H9 (cell line): ENCODE measurements at regions not wholly inside any gene's neighbourhood (a gene's known extent, or its start where the extent isn't known, plus 50 kb on each side); places are given as distances from the start of the nearest gene placed in this dataset.

ENCODE experiments used
- DNase-seq: peaks from one replicate; pipeline ENCODE4 v3.0.0-alpha.2; 2017
- H2AFZ ChIP-seq: one replicate; pipeline ENCODE4 v1.6.1; 2013; ENCODE audit warnings: mild to moderate bottlenecking, low read length, control low read depth, moderate library complexity
- H2AK5ac ChIP-seq: 2 replicates; pipeline ENCODE4 v1.6.1; 2013; ENCODE audit warnings: low read length, control low read depth, mixed read lengths; ENCODE audit not compliant: insufficient read length
- H2BK120ac ChIP-seq: one replicate; pipeline ENCODE4 v1.6.1; 2013; ENCODE audit warnings: low read depth, mild to moderate bottlenecking, low read length, control low read depth, inconsistent platforms; ENCODE audit not compliant: poor library complexity, severe bottlenecking
- H2BK12ac ChIP-seq: 2 replicates; pipeline ENCODE4 v1.6.1; 2013; ENCODE audit warnings: low read length, control low read depth, mixed read lengths, low read depth; ENCODE audit not compliant: insufficient read length
- H2BK15ac ChIP-seq: 2 replicates; pipeline ENCODE4 v1.6.1; 2013; ENCODE audit warnings: low read depth, low read length, control low read depth
- H2BK20ac ChIP-seq: one replicate; pipeline ENCODE4 v1.6.1; 2013; ENCODE audit warnings: low read depth, mild to moderate bottlenecking, low read length, control low read depth, inconsistent platforms; ENCODE audit not compliant: poor library complexity, severe bottlenecking
- H2BK5ac ChIP-seq: 2 replicates; pipeline ENCODE4 v1.6.1; 2013; ENCODE audit warnings: low read length, control low read depth, mixed read lengths; ENCODE audit not compliant: insufficient read length
- H3K14ac ChIP-seq: 2 replicates; pipeline ENCODE4 v1.6.1; 2013; ENCODE audit warnings: low read length, control low read depth; ENCODE audit not compliant: insufficient read depth
- H3K18ac ChIP-seq: 2 replicates; pipeline ENCODE4 v1.6.1; 2013; ENCODE audit warnings: low read depth, mild to moderate bottlenecking, mixed read lengths, low read length, control low read depth; ENCODE audit not compliant: insufficient read length
- H3K23ac ChIP-seq: 2 replicates; pipeline ENCODE4 v1.6.1; 2013; ENCODE audit warnings: low read length, control low read depth, mixed read lengths, low read depth; ENCODE audit not compliant: insufficient read length
- H3K23me2 ChIP-seq: 2 replicates; pipeline ENCODE4 v1.6.1; 2013; ENCODE audit warnings: low read depth, mild to moderate bottlenecking, mixed read lengths, low read length, control low read depth; ENCODE audit not compliant: insufficient read length, poor library complexity, severe bottlenecking
- H3K27ac ChIP-seq: 2 replicates; pipeline ENCODE4 v1.5.1; 2013; ENCODE audit warnings: low read length, control low read depth, mixed read lengths, low read depth; ENCODE audit not compliant: insufficient read length
- H3K27me3 ChIP-seq: 2 replicates; pipeline ENCODE4 v1.6.1; 2013; ENCODE audit warnings: low read length, control low read depth, inconsistent platforms; ENCODE audit not compliant: insufficient read depth
- H3K4ac ChIP-seq: 2 replicates; pipeline ENCODE4 v1.6.1; 2013; ENCODE audit warnings: low read depth, mild to moderate bottlenecking, control low read depth, inconsistent platforms, low read length, moderate library complexity
- H3K4me1 ChIP-seq: 2 replicates; pipeline ENCODE4 v1.6.1; 2013; ENCODE audit warnings: low read length, control low read depth, inconsistent platforms; ENCODE audit not compliant: insufficient read depth
- H3K4me2 ChIP-seq: 2 replicates; pipeline ENCODE4 v1.6.1; 2013; ENCODE audit warnings: low read length, control low read depth, mixed read lengths; ENCODE audit not compliant: insufficient read length, insufficient read depth
- H3K56ac ChIP-seq: 2 replicates; pipeline ENCODE4 v1.6.1; 2013; ENCODE audit warnings: low read depth, mild to moderate bottlenecking, mixed read lengths, low read length, control low read depth; ENCODE audit not compliant: insufficient read length
- H3K79me1 ChIP-seq: 2 replicates; pipeline ENCODE4 v1.6.1; 2013; ENCODE audit warnings: low read depth, mild to moderate bottlenecking, moderate library complexity, low read length, control low read depth, inconsistent platforms; ENCODE audit not compliant: insufficient read depth, poor library complexity, severe bottlenecking
- H3K79me2 ChIP-seq: 2 replicates; pipeline ENCODE4 v1.6.1; 2013; ENCODE audit warnings: low read length, control low read depth, inconsistent platforms; ENCODE audit not compliant: insufficient read depth
- H3K9ac ChIP-seq: 2 replicates; pipeline ENCODE4 v1.6.1; 2013; ENCODE audit warnings: low read length, control low read depth, mixed read lengths; ENCODE audit not compliant: insufficient read length; ENCODE audit errors: extremely low read depth
- H3K9me3 ChIP-seq: one replicate; pipeline ENCODE4 v1.6.1; 2013; ENCODE audit warnings: low read depth, low read length, inconsistent platforms; ENCODE audit not compliant: control insufficient read depth
- H3T11ph ChIP-seq: one replicate; pipeline ENCODE4 v1.6.1; 2013; ENCODE audit warnings: mild to moderate bottlenecking, low read length, control low read depth, inconsistent platforms
- H4K20me1 ChIP-seq: one replicate; pipeline ENCODE4 v1.6.1; 2013; ENCODE audit not compliant: control insufficient read depth, insufficient read length, insufficient read depth
- H4K5ac ChIP-seq: 2 replicates; pipeline ENCODE4 v1.6.1; 2013; ENCODE audit warnings: low read depth, mild to moderate bottlenecking, mixed read lengths, low read length, control low read depth; ENCODE audit not compliant: insufficient read length
- H4K8ac ChIP-seq: replicated peaks from 2 replicates; pipeline ENCODE4 v1.6.1; 2013; ENCODE audit warnings: low read length, control low read depth, mixed read lengths, low read depth; ENCODE audit not compliant: insufficient read length
- H4K91ac ChIP-seq: 2 replicates; pipeline ENCODE4 v1.6.1; 2013; ENCODE audit warnings: low read depth, mild to moderate bottlenecking, moderate library complexity, mixed read lengths, low read length, control low read depth; ENCODE audit not compliant: insufficient read length
- H3K27ac Mint-ChIP-seq, 3 experiments: 2 replicates in 2 of 3; 3 replicates in 1 of 3; pipeline ENCODE4 v1.8.0; 2020 to 2021; ENCODE audit warnings: mixed read lengths in 3 of 3, mild to moderate bottlenecking in 1 of 3, moderate library complexity in 1 of 3
- H3K27me3 Mint-ChIP-seq: 2 replicates; pipeline ENCODE4 v1.8.0; 2021; ENCODE audit warnings: low read depth, mild to moderate bottlenecking, moderate library complexity, mixed read lengths
- H3K36me3 Mint-ChIP-seq, 3 experiments: 2 replicates in 2 of 3; 3 replicates in 1 of 3; pipeline ENCODE4 v1.8.0; 2020 to 2021; ENCODE audit warnings: low read depth in 3 of 3, mixed read lengths in 3 of 3; ENCODE audit not compliant: insufficient read depth in 1 of 3
- H3K4me1 Mint-ChIP-seq, 2 experiments: 2 replicates each; pipeline ENCODE4 v1.8.0; 2020; ENCODE audit warnings: mixed read lengths in 2 of 2
- H3K4me3 Mint-ChIP-seq, 2 experiments: 2 replicates in 1 of 2; 3 replicates in 1 of 2; pipeline ENCODE4 v1.8.0; 2020 to 2021; ENCODE audit warnings: mild to moderate bottlenecking in 2 of 2, mixed read lengths in 2 of 2, moderate library complexity in 1 of 2
- H3K9me3 Mint-ChIP-seq, 2 experiments: 2 replicates in 1 of 2; 3 replicates in 1 of 2; pipeline ENCODE4 v1.8.0; 2020; ENCODE audit warnings: mild to moderate bottlenecking in 2 of 2, mixed read lengths in 2 of 2, moderate library complexity in 1 of 2
- WGBS: extraction: QIAGEN DNeasy Blood & Tissue Kit; methylation state at CpG from one replicate; pipeline ENCODE4 v1.1.7; 2013; ENCODE audit warnings: missing lambda C conversion rate, low lambda C conversion rate, mixed read lengths; ENCODE audit not compliant: insufficient read length; ENCODE audit errors: extremely low coverage; 5-methylcytosine and 5-hydroxymethylcytosine counted together
- TF ChIP-seq, protein P1 (sequence below): fragments of 200-600 bp; sonication (generic); conservative IDR thresholded peaks from 3 replicates; pipeline ENCODE4 v1.8.0; 2021; ENCODE audit warnings: antibody characterized with exemption, mild to moderate bottlenecking

DNA sequence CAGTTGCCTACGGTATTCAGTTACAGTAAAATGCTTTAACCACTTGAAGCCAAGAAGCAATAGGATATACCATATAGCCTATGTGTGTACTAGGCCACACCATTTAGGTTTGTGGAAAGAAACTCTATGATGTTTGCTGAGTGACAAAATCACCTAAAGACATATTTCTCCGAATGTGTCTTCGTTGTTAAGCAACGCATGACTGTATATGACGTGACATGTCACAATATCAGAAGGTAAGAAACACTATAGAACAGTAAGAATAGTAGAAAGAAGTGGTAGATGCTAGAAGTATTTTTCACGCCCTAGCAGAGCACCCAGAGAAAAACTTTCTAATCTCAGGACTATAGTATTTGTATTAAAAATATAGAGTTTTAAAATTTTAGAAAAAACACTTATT lies 1188.2 kb upstream of the B3GALT2 start:
- no peak overlapping the region for H3K9ac ChIP-seq
- no peak overlapping the region for H3K18ac ChIP-seq
- no peak overlapping the region for H3K4ac ChIP-seq
- no peaks in the 10 kb centered on the region for H3K79me1 ChIP-seq
- H3K4me2 ChIP-seq: no peak overlapping the region
- no peaks in the 10 kb centered on the region for H3K4me1 ChIP-seq
- H3K23me2 ChIP-seq: no peaks in the 10 kb centered on the region
- no peaks in the 10 kb centered on the region for H3K27me3 Mint-ChIP-seq
- H3K27ac ChIP-seq: no peak overlapping the region
- no peak overlapping the region for H3K27ac Mint-ChIP-seq
- no peak overlapping the region for H3K4me3 Mint-ChIP-seq
- no peak overlapping the region for H4K5ac ChIP-seq
- H3K23ac ChIP-seq: no peak overlapping the region
- no peak overlapping the region for H2BK12ac ChIP-seq
- H4K91ac ChIP-seq: no peak overlapping the region
- no CpG with 5 or more reads among the region's 6 CpGs for WGBS
- H3K56ac ChIP-seq: no peak overlapping the region
- H3T11ph ChIP-seq: no peak overlapping the region
- no peaks in the 10 kb centered on the region; a peak in 1 of 4 replicates for H3K4me1 Mint-ChIP-seq
- no peak overlapping the region for H2AK5ac ChIP-seq
- no peak overlapping the region for H2AFZ ChIP-seq
- TF ChIP-seq, protein P1, sequence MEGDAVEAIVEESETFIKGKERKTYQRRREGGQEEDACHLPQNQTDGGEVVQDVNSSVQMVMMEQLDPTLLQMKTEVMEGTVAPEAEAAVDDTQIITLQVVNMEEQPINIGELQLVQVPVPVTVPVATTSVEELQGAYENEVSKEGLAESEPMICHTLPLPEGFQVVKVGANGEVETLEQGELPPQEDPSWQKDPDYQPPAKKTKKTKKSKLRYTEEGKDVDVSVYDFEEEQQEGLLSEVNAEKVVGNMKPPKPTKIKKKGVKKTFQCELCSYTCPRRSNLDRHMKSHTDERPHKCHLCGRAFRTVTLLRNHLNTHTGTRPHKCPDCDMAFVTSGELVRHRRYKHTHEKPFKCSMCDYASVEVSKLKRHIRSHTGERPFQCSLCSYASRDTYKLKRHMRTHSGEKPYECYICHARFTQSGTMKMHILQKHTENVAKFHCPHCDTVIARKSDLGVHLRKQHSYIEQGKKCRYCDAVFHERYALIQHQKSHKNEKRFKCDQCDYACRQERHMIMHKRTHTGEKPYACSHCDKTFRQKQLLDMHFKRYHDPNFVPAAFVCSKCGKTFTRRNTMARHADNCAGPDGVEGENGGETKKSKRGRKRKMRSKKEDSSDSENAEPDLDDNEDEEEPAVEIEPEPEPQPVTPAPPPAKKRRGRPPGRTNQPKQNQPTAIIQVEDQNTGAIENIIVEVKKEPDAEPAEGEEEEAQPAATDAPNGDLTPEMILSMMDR: no peak
- H3K36me3 Mint-ChIP-seq: no peaks in the 10 kb centered on the region
- H2BK120ac ChIP-seq: no peak overlapping the region
- H3K79me2 ChIP-seq: no peaks in the 10 kb centered on the region
- H4K8ac ChIP-seq: no peak overlapping the region
- H3K9me3 ChIP-seq: no peaks in the 10 kb centered on the region
- DNase-seq: no peak
- H3K9me3 Mint-ChIP-seq: no peaks in the 10 kb centered on the region
- no peak overlapping the region for H2BK15ac ChIP-seq
- H2BK5ac ChIP-seq: no peak overlapping the region
- no peaks in the 10 kb centered on the region for H3K27me3 ChIP-seq
- no peak overlapping the region for H2BK20ac ChIP-seq
- H4K20me1 ChIP-seq: no peaks in the 10 kb centered on the region
- H3K14ac ChIP-seq: no peak overlapping the region
